ENCODE measurements at regions not wholly inside any gene's neighbourhood (a gene's known extent, or its start where the extent isn't known, plus 50 kb on each side); places are given as distances from the start of the nearest gene placed in this dataset.

- peaks cover 8% of the 10 kb centered on the region for H3K4me1 Mint-ChIP-seq
- no peak overlapping the region for H3K27ac Mint-ChIP-seq
- TF ChIP-seq EZH2 (IDR thresholded peaks at IDR 0.05; ENCODE audit: low read depth, unreplicated experiment) (no peak), STAT1 (IDR thresholded peaks at IDR 0.05; ENCODE audit: unreplicated experiment) (no peak), ZNF462 (CRISPR knock-in tag; IDR thresholded peaks at IDR 0.05) (no peak), CREB1 (CRISPR knock-in tag; IDR thresholded peaks at IDR 0.05; ENCODE audit: low read depth) (no peak), EZH2phosphoT487 (IDR thresholded peaks at IDR 0.05; ENCODE audit: unreplicated experiment) (no peak), ETS1 (IDR thresholded peaks at IDR 0.05) (no peak), POLR2AphosphoS5 (IDR thresholded peaks at IDR 0.05; ENCODE audit: low read depth) (no peak), JUNB (IDR thresholded peaks at IDR 0.05; ENCODE audit: unreplicated experiment) (no peak), NANOG (IDR thresholded peaks at IDR 0.05; ENCODE audit: borderline replicate concordance) (no peak), ZNF114 (CRISPR knock-in tag; IDR thresholded peaks at IDR 0.05) (no peak), ZNF331 (CRISPR knock-in tag; IDR thresholded peaks at IDR 0.05; ENCODE audit: low read depth) (no peak)
- TF ChIP-seq, protein P1, sequence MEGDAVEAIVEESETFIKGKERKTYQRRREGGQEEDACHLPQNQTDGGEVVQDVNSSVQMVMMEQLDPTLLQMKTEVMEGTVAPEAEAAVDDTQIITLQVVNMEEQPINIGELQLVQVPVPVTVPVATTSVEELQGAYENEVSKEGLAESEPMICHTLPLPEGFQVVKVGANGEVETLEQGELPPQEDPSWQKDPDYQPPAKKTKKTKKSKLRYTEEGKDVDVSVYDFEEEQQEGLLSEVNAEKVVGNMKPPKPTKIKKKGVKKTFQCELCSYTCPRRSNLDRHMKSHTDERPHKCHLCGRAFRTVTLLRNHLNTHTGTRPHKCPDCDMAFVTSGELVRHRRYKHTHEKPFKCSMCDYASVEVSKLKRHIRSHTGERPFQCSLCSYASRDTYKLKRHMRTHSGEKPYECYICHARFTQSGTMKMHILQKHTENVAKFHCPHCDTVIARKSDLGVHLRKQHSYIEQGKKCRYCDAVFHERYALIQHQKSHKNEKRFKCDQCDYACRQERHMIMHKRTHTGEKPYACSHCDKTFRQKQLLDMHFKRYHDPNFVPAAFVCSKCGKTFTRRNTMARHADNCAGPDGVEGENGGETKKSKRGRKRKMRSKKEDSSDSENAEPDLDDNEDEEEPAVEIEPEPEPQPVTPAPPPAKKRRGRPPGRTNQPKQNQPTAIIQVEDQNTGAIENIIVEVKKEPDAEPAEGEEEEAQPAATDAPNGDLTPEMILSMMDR (conservative IDR thresholded peaks at IDR 0.05; ENCODE audit: low read depth in 2 of 2), result no peak
- TF ChIP-seq, protein P2, sequence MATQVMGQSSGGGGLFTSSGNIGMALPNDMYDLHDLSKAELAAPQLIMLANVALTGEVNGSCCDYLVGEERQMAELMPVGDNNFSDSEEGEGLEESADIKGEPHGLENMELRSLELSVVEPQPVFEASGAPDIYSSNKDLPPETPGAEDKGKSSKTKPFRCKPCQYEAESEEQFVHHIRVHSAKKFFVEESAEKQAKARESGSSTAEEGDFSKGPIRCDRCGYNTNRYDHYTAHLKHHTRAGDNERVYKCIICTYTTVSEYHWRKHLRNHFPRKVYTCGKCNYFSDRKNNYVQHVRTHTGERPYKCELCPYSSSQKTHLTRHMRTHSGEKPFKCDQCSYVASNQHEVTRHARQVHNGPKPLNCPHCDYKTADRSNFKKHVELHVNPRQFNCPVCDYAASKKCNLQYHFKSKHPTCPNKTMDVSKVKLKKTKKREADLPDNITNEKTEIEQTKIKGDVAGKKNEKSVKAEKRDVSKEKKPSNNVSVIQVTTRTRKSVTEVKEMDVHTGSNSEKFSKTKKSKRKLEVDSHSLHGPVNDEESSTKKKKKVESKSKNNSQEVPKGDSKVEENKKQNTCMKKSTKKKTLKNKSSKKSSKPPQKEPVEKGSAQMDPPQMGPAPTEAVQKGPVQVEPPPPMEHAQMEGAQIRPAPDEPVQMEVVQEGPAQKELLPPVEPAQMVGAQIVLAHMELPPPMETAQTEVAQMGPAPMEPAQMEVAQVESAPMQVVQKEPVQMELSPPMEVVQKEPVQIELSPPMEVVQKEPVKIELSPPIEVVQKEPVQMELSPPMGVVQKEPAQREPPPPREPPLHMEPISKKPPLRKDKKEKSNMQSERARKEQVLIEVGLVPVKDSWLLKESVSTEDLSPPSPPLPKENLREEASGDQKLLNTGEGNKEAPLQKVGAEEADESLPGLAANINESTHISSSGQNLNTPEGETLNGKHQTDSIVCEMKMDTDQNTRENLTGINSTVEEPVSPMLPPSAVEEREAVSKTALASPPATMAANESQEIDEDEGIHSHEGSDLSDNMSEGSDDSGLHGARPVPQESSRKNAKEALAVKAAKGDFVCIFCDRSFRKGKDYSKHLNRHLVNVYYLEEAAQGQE (IDR thresholded peaks at IDR 0.05; ENCODE audit: unreplicated experiment), result no peak
Measured at GRCh38 chr21:15466329-15466728, 263.5 kb upstream of the USP25 start.

More at GRCh38 chr21:15466329-15466728, 263.5 kb upstream of the USP25 start:
- no peaks in the 10 kb centered on the region for H3F3A ChIP-seq (replicated peaks; ENCODE audit: low read depth)
- H3K79me2 ChIP-seq (replicated peaks; ENCODE audit: insufficient read depth), result no peaks in the 10 kb centered on the region
- H3K4me1 ChIP-seq (ENCODE audit: insufficient read depth), result no peaks in the 10 kb centered on the region
- no peaks in the 10 kb centered on the region for H3K9me3 Mint-ChIP-seq
- ATAC-seq (no peak), DNase-seq (ENCODE audit: low spot score) (no peak)
- H3K4me2 ChIP-seq, result no peak overlapping the region
- H3K36me3 Mint-ChIP-seq (ENCODE audit: low read depth), result no peaks in the 10 kb centered on the region
- no peak overlapping the region for H3K4me3 Mint-ChIP-seq
- peaks cover 16% of the 10 kb centered on the region for H3K9me2 ChIP-seq (ENCODE audit: insufficient read depth)
- H3K4me3 ChIP-seq, result no peak overlapping the region
- no peaks in the 10 kb centered on the region for H4K20me1 ChIP-seq (replicated peaks; ENCODE audit: insufficient read depth)
- no peaks in the 10 kb centered on the region for H3K27me3 Mint-ChIP-seq (ENCODE audit: insufficient read depth, low read depth, poor library complexity)
- no peaks in the 10 kb centered on the region for H3K27me3 ChIP-seq (ENCODE audit: insufficient read depth)
- no peaks in the 10 kb centered on the region for H3K36me3 ChIP-seq (ENCODE audit: insufficient read depth)
- H3K27ac ChIP-seq (ENCODE audit: low read depth), result no peak overlapping the region
- H2AFZ ChIP-seq, result no peak overlapping the region

Data from GM23338 (cell line).